WTC11 (cell line): ENCODE measurements at regions not wholly inside any gene's neighbourhood (a gene's known extent, or its start where the extent isn't known, plus 50 kb on each side); places are given as distances from the start of the nearest gene placed in this dataset.

Experiments used
- GABPB1 ChIP-seq: sonication (generic); formaldehyde crosslinking; IDR thresholded peaks from 2 replicates; pipeline ENCODE4 v1.8.1; 2023; ENCODE audit warnings: mild to moderate bottlenecking, missing genetic modification reagents
- ZNF121 ChIP-seq: sonication (generic); formaldehyde crosslinking; IDR thresholded peaks from 2 replicates; pipeline ENCODE4 v1.8.0; 2023; ENCODE audit warnings: missing genetic modification reagents
- TF ChIP-seq, protein P1 (sequence below): sonication (generic); formaldehyde crosslinking; IDR thresholded peaks from 2 replicates; pipeline ENCODE4 v1.8.1; 2023; ENCODE audit warnings: mild to moderate bottlenecking, missing genetic modification reagents, moderate library complexity
- TF ChIP-seq, protein P2 (sequence below): fragments of 250-450 bp; sonication (Bioruptor Pico); IDR thresholded peaks from 2 replicates; pipeline ENCODE4 v2.1.2; 2022; ENCODE audit warnings: mild to moderate bottlenecking, moderate library complexity

GRCh38 chr1:59236721-59237545, 60.0 kb upstream of the FGGY start:
- TF ChIP-seq ZNF121 (no peak), GABPB1 (CRISPR knock-in tag) (no peak)
- TF ChIP-seq, protein P1, sequence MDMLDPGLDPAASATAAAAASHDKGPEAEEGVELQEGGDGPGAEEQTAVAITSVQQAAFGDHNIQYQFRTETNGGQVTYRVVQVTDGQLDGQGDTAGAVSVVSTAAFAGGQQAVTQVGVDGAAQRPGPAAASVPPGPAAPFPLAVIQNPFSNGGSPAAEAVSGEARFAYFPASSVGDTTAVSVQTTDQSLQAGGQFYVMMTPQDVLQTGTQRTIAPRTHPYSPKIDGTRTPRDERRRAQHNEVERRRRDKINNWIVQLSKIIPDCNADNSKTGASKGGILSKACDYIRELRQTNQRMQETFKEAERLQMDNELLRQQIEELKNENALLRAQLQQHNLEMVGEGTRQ = no peak
- TF ChIP-seq, protein P2, sequence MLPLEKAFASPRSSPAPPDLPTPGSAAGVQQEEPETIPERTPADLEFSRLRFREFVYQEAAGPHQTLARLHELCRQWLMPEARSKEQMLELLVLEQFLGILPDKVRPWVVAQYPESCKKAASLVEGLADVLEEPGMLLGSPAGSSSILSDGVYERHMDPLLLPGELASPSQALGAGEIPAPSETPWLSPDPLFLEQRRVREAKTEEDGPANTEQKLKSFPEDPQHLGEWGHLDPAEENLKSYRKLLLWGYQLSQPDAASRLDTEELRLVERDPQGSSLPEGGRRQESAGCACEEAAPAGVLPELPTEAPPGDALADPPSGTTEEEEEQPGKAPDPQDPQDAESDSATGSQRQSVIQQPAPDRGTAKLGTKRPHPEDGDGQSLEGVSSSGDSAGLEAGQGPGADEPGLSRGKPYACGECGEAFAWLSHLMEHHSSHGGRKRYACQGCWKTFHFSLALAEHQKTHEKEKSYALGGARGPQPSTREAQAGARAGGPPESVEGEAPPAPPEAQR (CRISPR knock-in tag) = no peak
